ENCODE measurements at regions not wholly inside any gene's neighbourhood (a gene's known extent, or its start where the extent isn't known, plus 50 kb on each side); places are given as distances from the start of the nearest gene placed in this dataset.

- TF ChIP-seq POLR2A (IDR thresholded peaks at IDR 0.05): no peak
- no peak for TF ChIP-seq CTCF (IDR thresholded peaks at IDR 0.05)
- TF ChIP-seq POLR2AphosphoS5 (IDR thresholded peaks at IDR 0.05): no peak
Observed at GRCh38 chr18:38576349-38576748, 1010.8 kb upstream of the CELF4 start.
